Left lung (tissue), 4 donors: ENCODE measurements at regions not wholly inside any gene's neighbourhood (a gene's known extent, or its start where the extent isn't known, plus 50 kb on each side); places are given as distances from the start of the nearest gene placed in this dataset.

Experiments used
- ATAC-seq: fragments of 200-7000 bp; cut with Tn5 transposase; one replicate; pipeline ENCODE4 v1.9.1; 2020; ENCODE audit warnings: moderate library complexity
- DNase-seq, 4 donors: peaks; one replicate each; pipeline ENCODE4 v3.0.0-alpha.2; 2013 to 2020
- H3K27ac ChIP-seq, 2 donors: fragments of 200-600 bp; sonication (generic) in 1 of 2; one replicate each; pipeline versions ENCODE4 v1.5.0 to v1.8.0; 2020 to 2021
- H3K27me3 ChIP-seq, 2 donors: fragments of 200-600 bp; sonication (generic) in 1 of 2; one replicate each; pipeline versions ENCODE4 v1.5.0 to v1.8.0; 2020 to 2021
- H3K36me3 ChIP-seq, 2 donors: fragments of 200-600 bp; sonication (generic) in 1 of 2; one replicate each; pipeline versions ENCODE4 v1.5.0 to v1.8.0; 2020 to 2021
- H3K4me1 ChIP-seq, 2 donors: fragments of 200-600 bp; one replicate each; pipeline ENCODE4 v1.8.0; 2021
- H3K4me3 ChIP-seq, 2 donors: fragments of 200-600 bp; sonication (generic) in 1 of 2; one replicate each; pipeline versions ENCODE4 v1.5.0 to v1.8.0; 2020 to 2021; ENCODE audit warnings: mild to moderate bottlenecking in 1 of 2
- H3K9me3 ChIP-seq, 2 donors: fragments of 200-600 bp; sonication (generic) in 1 of 2; one replicate each; pipeline versions ENCODE4 v1.5.0 to v1.8.0; 2020 to 2021
- intact Hi-C, 2 donors: fragments of 100-400 bp; cut with DNase I; formaldehyde crosslinking; loops; one replicate each; pipeline versions ENCODE4 v1.11.2 to v1.14.2; 2022
- TF ChIP-seq, protein P1 (sequence below), 2 donors: fragments of 200-600 bp; sonication (generic) in 1 of 2; IDR thresholded peaks; one replicate each; pipeline versions ENCODE4 v1.5.0 to v1.8.0; 2021; ENCODE audit warnings: antibody characterized with exemption in 2 of 2
- donor health status: DM: no; HTN: yes; CAD: no.
- donor health status: DM: no; HTN: no; CAD: no.

DNA sequence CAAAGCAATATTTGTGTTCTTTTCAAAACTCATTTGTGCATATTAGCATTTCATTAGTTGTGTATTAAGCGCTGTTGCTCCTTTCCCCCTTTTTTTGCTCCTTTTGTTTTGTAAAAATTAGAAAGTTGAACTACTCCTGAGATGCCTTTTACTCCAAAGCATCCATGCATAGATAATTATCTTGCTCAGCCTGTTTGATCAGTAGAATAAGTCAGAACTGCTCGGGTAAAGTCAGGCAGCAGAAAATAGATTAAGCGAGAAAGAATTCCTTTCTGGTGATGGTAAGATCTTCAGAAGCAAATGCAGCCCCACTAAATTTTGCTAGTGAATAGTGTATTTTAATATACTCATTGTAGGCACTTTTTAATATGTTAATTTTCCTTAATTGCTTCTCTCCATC lies 227.1 kb downstream of the TEX36 start:
- Histone ChIP-seq H3K4me3 (no peak overlapping the region), H3K36me3 (no peaks in the 10 kb centered on the region), H3K27me3 (peaks cover 0 to 5% of the 10 kb centered on the region in 2 donors), H3K27ac (no peak overlapping the region), H3K9me3 (no peaks in the 10 kb centered on the region), H3K4me1 (no peaks in the 10 kb centered on the region)
- intact Hi-C loops: no loop called here
- ATAC-seq: no peak
- no peak for DNase-seq
- TF ChIP-seq, protein P1, sequence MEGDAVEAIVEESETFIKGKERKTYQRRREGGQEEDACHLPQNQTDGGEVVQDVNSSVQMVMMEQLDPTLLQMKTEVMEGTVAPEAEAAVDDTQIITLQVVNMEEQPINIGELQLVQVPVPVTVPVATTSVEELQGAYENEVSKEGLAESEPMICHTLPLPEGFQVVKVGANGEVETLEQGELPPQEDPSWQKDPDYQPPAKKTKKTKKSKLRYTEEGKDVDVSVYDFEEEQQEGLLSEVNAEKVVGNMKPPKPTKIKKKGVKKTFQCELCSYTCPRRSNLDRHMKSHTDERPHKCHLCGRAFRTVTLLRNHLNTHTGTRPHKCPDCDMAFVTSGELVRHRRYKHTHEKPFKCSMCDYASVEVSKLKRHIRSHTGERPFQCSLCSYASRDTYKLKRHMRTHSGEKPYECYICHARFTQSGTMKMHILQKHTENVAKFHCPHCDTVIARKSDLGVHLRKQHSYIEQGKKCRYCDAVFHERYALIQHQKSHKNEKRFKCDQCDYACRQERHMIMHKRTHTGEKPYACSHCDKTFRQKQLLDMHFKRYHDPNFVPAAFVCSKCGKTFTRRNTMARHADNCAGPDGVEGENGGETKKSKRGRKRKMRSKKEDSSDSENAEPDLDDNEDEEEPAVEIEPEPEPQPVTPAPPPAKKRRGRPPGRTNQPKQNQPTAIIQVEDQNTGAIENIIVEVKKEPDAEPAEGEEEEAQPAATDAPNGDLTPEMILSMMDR (IDR thresholded peaks at IDR 0.05): no peak

DNA sequence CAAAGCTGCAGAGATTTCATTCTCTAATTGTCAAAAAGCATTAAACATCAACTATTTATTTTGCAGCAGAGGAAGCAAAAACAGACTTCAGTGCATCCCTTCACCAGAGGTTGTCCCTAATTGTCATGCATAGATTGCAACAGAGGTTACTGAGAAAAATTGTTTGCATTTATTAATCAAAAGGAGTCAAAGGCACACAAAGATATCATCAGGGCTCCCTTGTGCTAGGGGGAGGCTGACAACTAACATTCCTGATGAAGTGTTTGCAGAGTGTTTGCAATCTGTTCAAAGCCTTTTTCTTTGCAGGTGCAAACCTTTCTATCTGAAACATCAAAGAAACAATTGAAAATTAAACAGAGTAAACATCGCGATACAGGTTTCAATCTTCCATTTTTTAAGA lies 227.5 kb downstream of the TEX36 start:
- DNase-seq: no peak
- no peak for ATAC-seq
- TF ChIP-seq, protein P1 (IDR thresholded peaks at IDR 0.05): no peak
- Histone ChIP-seq H3K4me3 (no peak overlapping the region), H3K36me3 (no peaks in the 10 kb centered on the region), H3K27ac (no peak overlapping the region), H3K4me1 (no peaks in the 10 kb centered on the region), H3K27me3 (peaks cover 0 to 5% of the 10 kb centered on the region in 2 donors), H3K9me3 (no peaks in the 10 kb centered on the region)
- intact Hi-C loops: no loop called here

DNA sequence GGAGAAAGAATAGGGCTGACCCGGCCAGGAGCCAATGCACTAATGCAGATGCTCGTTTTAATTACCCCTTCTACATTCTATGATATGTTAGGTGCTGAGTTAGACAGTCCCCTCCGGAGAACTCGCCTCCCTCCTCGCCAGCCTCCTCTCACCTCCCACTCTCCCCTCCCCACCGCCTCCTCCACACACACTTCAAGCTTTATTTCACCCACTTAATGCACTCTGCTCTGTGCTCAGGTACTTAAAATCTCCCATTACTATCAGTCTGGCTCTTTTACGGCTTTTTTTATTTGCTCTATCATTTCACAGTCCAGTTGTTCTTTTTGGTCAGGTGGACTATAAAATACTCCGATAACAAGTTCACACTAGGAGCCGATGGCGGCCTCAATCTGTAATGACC lies 231.6 kb downstream of the TEX36 start:
- TF ChIP-seq, protein P1 (IDR thresholded peaks at IDR 0.05): no peak
- H3K4me3 ChIP-seq: no peak overlapping the region
- H3K4me1 ChIP-seq: no peaks in the 10 kb centered on the region
- intact Hi-C loops: no loop called here
- no peak overlapping the region for H3K27ac ChIP-seq
- peak; percentile 54 for ATAC-seq
- H3K27me3 ChIP-seq: peaks cover 0 to 5% of the 10 kb centered on the region in 2 donors
- no peaks in the 10 kb centered on the region for H3K36me3 ChIP-seq
- no peaks in the 10 kb centered on the region for H3K9me3 ChIP-seq
- no peak for DNase-seq

DNA sequence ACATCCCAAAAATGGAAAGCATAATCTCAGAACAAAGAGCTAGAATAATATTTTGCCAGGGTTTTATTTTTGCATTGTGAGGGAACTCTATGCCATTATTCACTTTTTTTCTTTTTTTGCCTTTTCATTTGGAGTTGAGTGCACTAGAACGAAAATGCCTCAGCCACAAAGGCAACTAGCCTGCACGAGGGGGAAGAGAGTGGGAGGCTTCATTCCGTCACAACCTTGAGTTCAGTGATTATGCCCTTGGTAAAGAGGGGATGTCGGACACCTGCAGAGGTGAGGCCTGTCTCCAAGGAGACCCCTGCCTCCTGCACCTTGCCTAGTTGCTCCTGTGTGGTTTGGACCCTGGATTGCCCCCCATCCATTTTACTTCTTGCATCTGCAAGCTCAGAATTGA lies 232.7 kb downstream of the TEX36 start:
- H3K36me3 ChIP-seq: no peaks in the 10 kb centered on the region
- ATAC-seq: no peak
- no peak for DNase-seq
- TF ChIP-seq, protein P1 (IDR thresholded peaks at IDR 0.05): no peak
- H3K27ac ChIP-seq: no peak overlapping the region
- no peaks in the 10 kb centered on the region for H3K9me3 ChIP-seq
- intact Hi-C loops: no loop called here
- H3K4me1 ChIP-seq: no peaks in the 10 kb centered on the region
- peaks cover 0 to 5% of the 10 kb centered on the region in 2 donors for H3K27me3 ChIP-seq
- no peak overlapping the region for H3K4me3 ChIP-seq

DNA sequence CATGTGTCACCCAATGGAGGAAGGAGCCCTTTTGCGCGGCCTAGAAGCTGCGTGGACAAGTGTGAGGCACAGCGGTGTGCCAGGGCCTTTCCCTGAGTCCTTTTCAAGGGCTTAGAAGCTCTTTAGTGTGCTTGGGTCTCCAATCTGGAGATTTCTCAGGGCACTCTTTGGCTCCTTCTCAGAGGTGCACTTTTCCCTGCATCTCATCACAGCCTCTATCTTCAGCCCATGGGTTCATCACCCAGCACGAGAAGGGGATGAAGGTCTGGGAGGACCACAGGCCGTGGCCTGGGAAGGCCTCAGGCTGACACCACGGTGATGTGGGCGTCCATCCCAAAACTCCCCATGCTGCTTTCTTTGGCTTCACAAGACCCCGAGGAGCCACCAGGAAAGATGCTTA lies 233.4 kb downstream of the TEX36 start:
- intact Hi-C loops: no loop called here
- Histone ChIP-seq H3K9me3 (no peaks in the 10 kb centered on the region), H3K27me3 (peaks cover 0 to 5% of the 10 kb centered on the region in 2 donors), H3K4me3 (no peak overlapping the region), H3K27ac (no peak overlapping the region), H3K36me3 (no peaks in the 10 kb centered on the region), H3K4me1 (no peaks in the 10 kb centered on the region)
- TF ChIP-seq, protein P1 (IDR thresholded peaks at IDR 0.05): no peak
- DNase-seq (no peak), ATAC-seq (no peak)
